ENCODE measurements at regions not wholly inside any gene's neighbourhood (a gene's known extent, or its start where the extent isn't known, plus 50 kb on each side); places are given as distances from the start of the nearest gene placed in this dataset.

DNA sequence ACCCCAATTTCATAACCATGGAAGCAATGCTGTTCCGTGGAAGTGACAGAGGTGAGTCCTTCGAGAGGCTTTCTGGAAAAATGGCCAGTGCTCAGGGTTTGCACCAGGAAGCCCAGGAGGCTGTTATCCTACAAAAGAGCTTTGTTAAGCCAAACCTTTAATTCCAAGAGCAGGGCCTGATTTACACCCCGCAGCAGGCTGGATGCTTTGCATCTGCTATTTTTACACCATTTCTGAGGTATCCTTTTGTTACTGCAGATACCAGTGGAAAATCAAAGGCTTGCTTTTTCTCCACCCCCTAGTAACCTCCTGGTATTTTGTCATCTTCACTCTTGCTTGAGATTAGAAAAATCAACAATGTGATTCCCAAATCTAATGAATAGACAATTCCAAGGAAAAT lies 380.6 kb downstream of the SOX11 start:
- Histone ChIP-seq H4K20me1 (ENCODE audit: insufficient read depth, low read length) (no peaks in the 10 kb centered on the region), H3K4me1 (ENCODE audit: insufficient read depth, low read length) (peaks cover 17% of the 10 kb centered on the region), H3K9ac (ENCODE audit: low read length) (no peak overlapping the region), H3K36me3 (ENCODE audit: insufficient read depth, low read length) (no peaks in the 10 kb centered on the region), H3K79me2 (ENCODE audit: insufficient read depth, low read length) (no peaks in the 10 kb centered on the region), H3K4me2 (ENCODE audit: low read length) (peak overlapping the region; percentile 82), H3K27ac (ENCODE audit: low read depth, low read length) (no peak overlapping the region), H3K27me3 (ENCODE audit: insufficient read depth, low read length) (no peaks in the 10 kb centered on the region), H3K4me3 (ENCODE audit: insufficient read depth, low read depth, low read length) (no peak overlapping the region), H3K9me3 (ENCODE audit: insufficient read depth, low read depth, low read length) (no peaks in the 10 kb centered on the region), H2AFZ (ENCODE audit: low read depth, low read length) (no peak overlapping the region)
- Mint-ChIP-seq H3K9me3 (ENCODE audit: unreplicated experiment) (no peaks in the 10 kb centered on the region), H3K4me1 (ENCODE audit: low read depth, unreplicated experiment) (peaks cover 6% of the 10 kb centered on the region), H3K27me3 (ENCODE audit: low read depth, unreplicated experiment) (no peaks in the 10 kb centered on the region), H3K36me3 (ENCODE audit: low read depth, unreplicated experiment) (no peaks in the 10 kb centered on the region), H3K27ac (ENCODE audit: unreplicated experiment) (no peak overlapping the region), H3K4me3 (ENCODE audit: unreplicated experiment) (no peak overlapping the region)
- DNase-seq (ENCODE audit: low read depth) (peak; percentile 2), FAIRE-seq (no peak)
- no peak for TF ChIP-seq CTCF (IDR thresholded peaks at IDR 0.05; ENCODE audit: insufficient read depth, low read depth, low read length)
- no peak for TF ChIP-seq EZH2 (IDR thresholded peaks at IDR 0.05; ENCODE audit: insufficient read depth, low read length)

DNA sequence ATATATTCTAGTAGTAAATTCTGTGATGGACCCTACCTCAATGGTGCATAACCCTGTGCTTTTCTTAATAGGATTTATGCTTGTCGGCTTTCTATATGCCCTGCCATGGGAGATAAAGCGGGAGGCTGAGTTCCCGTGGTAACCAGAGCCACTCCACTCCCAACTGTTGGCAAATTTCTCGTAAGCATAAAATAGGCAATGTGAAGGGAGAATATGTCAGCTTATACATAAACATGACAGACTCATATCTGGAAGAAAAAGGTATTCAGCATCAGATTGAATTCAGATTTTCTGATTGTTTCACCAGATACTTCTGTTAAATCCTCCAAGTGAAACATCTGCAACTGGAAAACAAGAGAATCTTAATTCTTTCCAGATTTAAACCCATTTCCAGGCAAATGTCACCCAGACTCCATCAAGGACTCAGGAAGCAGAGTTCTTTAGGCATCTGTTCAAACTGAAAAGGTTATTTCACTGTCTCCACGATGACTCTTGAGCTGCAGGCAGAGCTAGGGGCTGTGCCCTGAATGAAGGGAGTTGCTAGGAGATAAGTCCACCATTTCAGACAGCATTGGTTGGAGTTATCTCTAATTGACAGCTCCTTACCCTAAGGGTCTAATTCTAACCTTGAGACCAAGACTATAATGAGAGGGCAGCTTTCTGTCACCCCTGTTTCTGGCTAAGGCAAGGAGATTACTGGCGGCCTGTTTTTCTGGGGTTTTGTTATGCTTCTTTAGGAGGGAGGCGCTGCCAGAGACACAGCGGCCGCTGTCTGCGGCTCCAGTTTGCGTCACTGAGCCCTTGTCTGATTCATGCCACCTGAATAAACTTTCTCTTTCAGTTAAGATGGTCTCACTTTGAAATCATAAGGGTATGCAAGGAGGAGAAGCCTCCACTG lies 381.3 kb downstream of the SOX11 start:
- no peak for FAIRE-seq
- Histone ChIP-seq H3K36me3 (ENCODE audit: insufficient read depth, low read length) (no peaks in the 10 kb centered on the region), H4K20me1 (ENCODE audit: insufficient read depth, low read length) (no peaks in the 10 kb centered on the region), H3K27me3 (ENCODE audit: insufficient read depth, low read length) (no peaks in the 10 kb centered on the region), H3K27ac (ENCODE audit: low read depth, low read length) (peak overlapping the region; percentile 89), H3K4me1 (ENCODE audit: insufficient read depth, low read length) (peaks cover 17% of the 10 kb centered on the region), H3K9ac (ENCODE audit: low read length) (peak overlapping the region; percentile 75), H3K79me2 (ENCODE audit: insufficient read depth, low read length) (no peaks in the 10 kb centered on the region), H3K4me3 (ENCODE audit: insufficient read depth, low read depth, low read length) (peak overlapping the region; percentile 22), H2AFZ (ENCODE audit: low read depth, low read length) (peak overlapping the region; percentile 80), H3K9me3 (ENCODE audit: insufficient read depth, low read depth, low read length) (no peaks in the 10 kb centered on the region), H3K4me2 (ENCODE audit: low read length) (peak overlapping the region; percentile 82)
- H3K4me3 Mint-ChIP-seq (ENCODE audit: unreplicated experiment) = no peak overlapping the region
- H3K9me3 Mint-ChIP-seq (ENCODE audit: unreplicated experiment) = no peaks in the 10 kb centered on the region
- no peak for TF ChIP-seq EZH2 (IDR thresholded peaks at IDR 0.05; ENCODE audit: insufficient read depth, low read length)
- TF ChIP-seq CTCF (IDR thresholded peaks at IDR 0.05; ENCODE audit: insufficient read depth, low read depth, low read length) = no peak
- no peaks in the 10 kb centered on the region for H3K36me3 Mint-ChIP-seq (ENCODE audit: low read depth, unreplicated experiment)
- peak; percentile 87 for DNase-seq (ENCODE audit: low read depth)
- H3K27me3 Mint-ChIP-seq (ENCODE audit: low read depth, unreplicated experiment) = no peaks in the 10 kb centered on the region
- H3K27ac Mint-ChIP-seq (ENCODE audit: unreplicated experiment) = peak overlapping the region; percentile 83
- peaks cover 6% of the 10 kb centered on the region for H3K4me1 Mint-ChIP-seq (ENCODE audit: low read depth, unreplicated experiment)
